Activated CD4-positive, alpha-beta memory T cell treated with anti-CD3 and anti-CD28 coated beads, Interleukin-2, amount 10 ng/mL, durations not matched to agents 7 days and 5 days (primary cell): ENCODE measurements at regions not wholly inside any gene's neighbourhood (a gene's known extent, or its start where the extent isn't known, plus 50 kb on each side); places are given as distances from the start of the nearest gene placed in this dataset.

Experiments used
- CTCF ChIA-PET: fragments of 350-600 bp; sonication (Branson Sonifier 250); formaldehyde crosslinking; loops from one replicate; lab custom pipeline; 2021; ENCODE audit warnings: antibody characterized with exemption, inconsistent platforms; lab: Charles Lee
- POLR2A ChIA-PET: fragments of 350-600 bp; sonication (Branson Sonifier 250); formaldehyde crosslinking; loops from one replicate; lab custom pipeline; 2021; ENCODE audit warnings: antibody characterized with exemption; lab: Charles Lee
- DNase-seq: peaks from one replicate; pipeline ENCODE4 v3.0.0-alpha.2; 2020
- H3K27ac Mint-ChIP-seq: one replicate; pipeline ENCODE4 v1.8.0; 2021; ENCODE audit warnings: mild to moderate bottlenecking, mixed read lengths
- H3K27me3 Mint-ChIP-seq: one replicate; pipeline ENCODE4 v1.8.0; 2021; ENCODE audit warnings: mixed read lengths
- H3K36me3 Mint-ChIP-seq: one replicate; pipeline ENCODE4 v1.8.0; 2021; ENCODE audit warnings: low read depth, mixed read lengths
- H3K4me1 Mint-ChIP-seq: one replicate; pipeline ENCODE4 v1.8.0; 2021; ENCODE audit warnings: mixed read lengths
- H3K4me3 Mint-ChIP-seq: one replicate; pipeline ENCODE4 v1.8.0; 2021; ENCODE audit warnings: mild to moderate bottlenecking, mixed read lengths
- H3K9me3 Mint-ChIP-seq: one replicate; pipeline ENCODE4 v1.8.0; 2021; ENCODE audit warnings: mixed read lengths

- Mint-ChIP-seq H3K27me3 (no peaks in the 10 kb centered on the region), H3K36me3 (no peaks in the 10 kb centered on the region), H3K4me1 (no peaks in the 10 kb centered on the region), H3K9me3 (peaks cover 2% of the 10 kb centered on the region), H3K4me3 (no peak overlapping the region), H3K27ac (no peak overlapping the region)
- ChIA-PET CTCF (no interaction called here), POLR2A (no interaction called here)
- no peak for DNase-seq
Measured at GRCh38 chrX:98398542-98398941, 1514.8 kb downstream of the RPA4 start.

GRCh38 chrX:98405376-98405775, 1521.7 kb downstream of the RPA4 start:
- Mint-ChIP-seq H3K36me3 (no peaks in the 10 kb centered on the region), H3K9me3 (peaks cover 2% of the 10 kb centered on the region), H3K4me3 (no peak overlapping the region), H3K27ac (no peak overlapping the region), H3K4me1 (no peaks in the 10 kb centered on the region), H3K27me3 (no peaks in the 10 kb centered on the region)
- no peak for DNase-seq
- ChIA-PET CTCF (no interaction called here), POLR2A (no interaction called here)

GRCh38 chrX:98407584-98407983, 1523.9 kb downstream of the RPA4 start:
- ChIA-PET POLR2A (no interaction called here), CTCF (no interaction called here)
- no peaks in the 10 kb centered on the region for H3K4me1 Mint-ChIP-seq
- no peaks in the 10 kb centered on the region for H3K36me3 Mint-ChIP-seq
- H3K27ac Mint-ChIP-seq: no peak overlapping the region
- no peak for DNase-seq
- H3K4me3 Mint-ChIP-seq: no peak overlapping the region
- no peaks in the 10 kb centered on the region for H3K27me3 Mint-ChIP-seq
- H3K9me3 Mint-ChIP-seq: peaks cover 2% of the 10 kb centered on the region

- no peaks in the 10 kb centered on the region for H3K27me3 Mint-ChIP-seq
- POLR2A ChIA-PET: no interaction called here
- H3K4me1 Mint-ChIP-seq: no peaks in the 10 kb centered on the region
- H3K4me3 Mint-ChIP-seq: no peak overlapping the region
- no peak for DNase-seq
- no peaks in the 10 kb centered on the region for H3K36me3 Mint-ChIP-seq
- no peak overlapping the region for H3K27ac Mint-ChIP-seq
- CTCF ChIA-PET: no interaction called here
- no peaks in the 10 kb centered on the region for H3K9me3 Mint-ChIP-seq
Measured at GRCh38 chrX:98409867-98410266, 1526.2 kb downstream of the RPA4 start.

- ChIA-PET POLR2A (no interaction called here), CTCF (no interaction called here)
- no peak overlapping the region for H3K4me3 Mint-ChIP-seq
- no peak overlapping the region for H3K27ac Mint-ChIP-seq
- H3K27me3 Mint-ChIP-seq: no peaks in the 10 kb centered on the region
- no peaks in the 10 kb centered on the region for H3K4me1 Mint-ChIP-seq
- no peak for DNase-seq
- no peaks in the 10 kb centered on the region for H3K9me3 Mint-ChIP-seq
- no peaks in the 10 kb centered on the region for H3K36me3 Mint-ChIP-seq
Measured at GRCh38 chrX:98412058-98412457, 1528.3 kb downstream of the RPA4 start.

DNA sequence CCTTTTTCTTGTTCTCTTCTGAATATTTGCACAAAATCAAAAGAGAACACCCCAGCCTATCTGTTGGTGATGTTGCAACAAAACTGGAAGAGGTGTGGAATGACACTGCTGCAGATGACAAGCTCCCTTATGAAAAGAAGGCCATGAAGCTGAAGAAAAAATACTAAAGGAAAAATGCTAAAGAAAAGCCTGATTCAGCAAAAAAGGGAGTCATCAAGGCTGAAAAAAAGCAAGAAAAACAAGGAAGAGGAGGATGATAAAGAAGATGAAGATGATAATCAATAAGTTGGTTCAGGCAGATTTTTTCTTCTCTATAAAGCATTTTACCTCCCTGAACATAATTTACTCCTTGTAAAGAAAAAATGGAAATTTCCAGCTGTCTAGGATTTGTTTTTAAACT, 1538.8 kb downstream of the RPA4 start:
- no peaks in the 10 kb centered on the region for H3K27me3 Mint-ChIP-seq
- POLR2A ChIA-PET: no interaction called here
- CTCF ChIA-PET: no interaction called here

GRCh38 chrX:98432413-98432812, 1548.7 kb downstream of the RPA4 start:
- H3K36me3 Mint-ChIP-seq: no peaks in the 10 kb centered on the region
- H3K9me3 Mint-ChIP-seq: no peaks in the 10 kb centered on the region
- H3K27ac Mint-ChIP-seq: no peak overlapping the region
- no peaks in the 10 kb centered on the region for H3K4me1 Mint-ChIP-seq
- ChIA-PET POLR2A (no interaction called here), CTCF (no interaction called here)
- H3K4me3 Mint-ChIP-seq: no peak overlapping the region
- H3K27me3 Mint-ChIP-seq: no peaks in the 10 kb centered on the region
- no peak for DNase-seq

More for the DNA sequence above, 1538.8 kb downstream of the RPA4 start:
- no peak overlapping the region for H3K27ac Mint-ChIP-seq
- no peak overlapping the region for H3K4me3 Mint-ChIP-seq
- no peaks in the 10 kb centered on the region for H3K4me1 Mint-ChIP-seq
- no peaks in the 10 kb centered on the region for H3K36me3 Mint-ChIP-seq
- no peaks in the 10 kb centered on the region for H3K9me3 Mint-ChIP-seq
- no peak for DNase-seq

DNA sequence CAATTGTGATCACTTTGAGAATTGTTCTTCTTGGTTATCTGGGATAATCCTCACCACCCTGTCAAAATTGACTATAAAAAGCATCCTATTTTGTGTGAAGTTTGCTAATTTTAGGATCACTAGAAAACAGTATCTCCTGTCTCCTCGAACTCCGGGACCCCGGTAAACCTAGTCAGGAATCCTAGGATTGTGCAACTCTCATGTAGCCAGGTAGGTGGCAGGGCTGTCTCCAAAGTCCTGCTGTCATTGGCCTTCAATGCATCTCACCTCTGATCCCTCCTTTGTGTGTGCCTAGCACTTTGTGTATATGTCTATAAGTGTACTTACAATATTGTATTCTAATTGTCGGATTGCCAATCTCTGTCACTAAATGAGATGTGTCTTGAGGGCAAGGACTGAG, 1564.8 kb downstream of the RPA4 start:
- no peak for DNase-seq
- no peak overlapping the region for H3K4me3 Mint-ChIP-seq
- no peaks in the 10 kb centered on the region for H3K36me3 Mint-ChIP-seq
- ChIA-PET CTCF (no interaction called here), POLR2A (no interaction called here)
- H3K27ac Mint-ChIP-seq: no peak overlapping the region
- H3K9me3 Mint-ChIP-seq: peaks cover 2% of the 10 kb centered on the region
- no peaks in the 10 kb centered on the region for H3K4me1 Mint-ChIP-seq
- no peaks in the 10 kb centered on the region for H3K27me3 Mint-ChIP-seq

GRCh38 chrX:98452456-98452855, 1568.7 kb downstream of the RPA4 start:
- Mint-ChIP-seq H3K36me3 (no peaks in the 10 kb centered on the region), H3K4me3 (no peak overlapping the region), H3K4me1 (no peaks in the 10 kb centered on the region), H3K27ac (no peak overlapping the region), H3K27me3 (no peaks in the 10 kb centered on the region), H3K9me3 (peaks cover 2% of the 10 kb centered on the region)
- no peak for DNase-seq
- CTCF ChIA-PET: no interaction called here
- POLR2A ChIA-PET: no interaction called here

DNA sequence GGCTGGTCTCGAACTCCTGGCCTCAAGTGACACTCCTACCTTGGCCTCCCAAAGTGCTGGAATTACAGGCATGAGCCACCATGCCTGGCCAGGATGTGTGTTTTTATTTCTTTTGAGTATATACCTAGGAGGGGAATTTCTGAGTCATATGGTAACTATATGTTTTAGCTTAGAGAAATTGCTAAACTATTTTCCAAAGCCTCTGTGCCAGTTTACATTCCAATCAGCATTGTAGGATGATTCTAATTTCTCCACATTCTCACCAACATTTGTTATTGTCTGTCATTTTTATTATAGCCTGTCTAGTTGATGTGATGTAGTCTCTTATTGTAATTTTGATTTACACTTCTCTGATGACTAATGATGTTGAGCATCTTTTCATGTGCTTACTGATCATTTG, 1576.0 kb downstream of the RPA4 start:
- POLR2A ChIA-PET: interaction anchor here (0.5 kb wide), 1 partner anchor 45 kb away, joined by 3 read pairs; no protein-coding TSS in a partner anchor
- Mint-ChIP-seq H3K4me1 (no peaks in the 10 kb centered on the region), H3K9me3 (no peaks in the 10 kb centered on the region), H3K27me3 (no peaks in the 10 kb centered on the region), H3K36me3 (no peaks in the 10 kb centered on the region), H3K4me3 (no peak overlapping the region), H3K27ac (no peak overlapping the region)
- CTCF ChIA-PET: no interaction called here
- DNase-seq: no peak

GRCh38 chrX:98480606-98481005, 1596.9 kb downstream of the RPA4 start:
- Mint-ChIP-seq H3K9me3 (no peaks in the 10 kb centered on the region), H3K4me3 (no peak overlapping the region), H3K4me1 (no peaks in the 10 kb centered on the region), H3K27ac (no peak overlapping the region), H3K36me3 (no peaks in the 10 kb centered on the region), H3K27me3 (no peaks in the 10 kb centered on the region)
- DNase-seq: no peak
- ChIA-PET POLR2A (no interaction called here), CTCF (no interaction called here)

GRCh38 chrX:98481636-98482035, 1597.9 kb downstream of the RPA4 start:
- ChIA-PET POLR2A (no interaction called here), CTCF (no interaction called here)
- H3K27ac Mint-ChIP-seq: no peak overlapping the region
- no peaks in the 10 kb centered on the region for H3K9me3 Mint-ChIP-seq
- no peaks in the 10 kb centered on the region for H3K27me3 Mint-ChIP-seq
- H3K36me3 Mint-ChIP-seq: no peaks in the 10 kb centered on the region
- DNase-seq: no peak
- H3K4me3 Mint-ChIP-seq: no peak overlapping the region
- H3K4me1 Mint-ChIP-seq: no peaks in the 10 kb centered on the region

DNA sequence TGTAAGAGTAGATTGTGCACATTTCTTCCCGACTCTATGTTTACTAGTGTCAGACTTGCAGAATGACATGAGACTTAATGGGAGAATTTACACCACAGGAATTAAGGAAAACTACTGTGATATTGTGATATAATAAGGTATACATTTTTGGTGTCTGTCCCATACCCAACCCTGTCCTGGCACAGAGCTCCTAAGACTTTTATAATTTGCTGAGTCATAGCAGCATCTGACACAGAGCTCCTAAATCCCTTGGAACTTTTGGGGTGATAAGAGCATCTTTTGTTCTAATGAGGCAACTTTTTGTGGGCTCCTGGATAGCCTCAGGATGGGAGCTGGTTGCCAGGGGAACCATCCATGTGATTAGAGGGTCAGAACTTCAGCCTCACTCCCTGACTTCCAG, 1607.0 kb downstream of the RPA4 start:
- CTCF ChIA-PET: no interaction called here

DNA sequence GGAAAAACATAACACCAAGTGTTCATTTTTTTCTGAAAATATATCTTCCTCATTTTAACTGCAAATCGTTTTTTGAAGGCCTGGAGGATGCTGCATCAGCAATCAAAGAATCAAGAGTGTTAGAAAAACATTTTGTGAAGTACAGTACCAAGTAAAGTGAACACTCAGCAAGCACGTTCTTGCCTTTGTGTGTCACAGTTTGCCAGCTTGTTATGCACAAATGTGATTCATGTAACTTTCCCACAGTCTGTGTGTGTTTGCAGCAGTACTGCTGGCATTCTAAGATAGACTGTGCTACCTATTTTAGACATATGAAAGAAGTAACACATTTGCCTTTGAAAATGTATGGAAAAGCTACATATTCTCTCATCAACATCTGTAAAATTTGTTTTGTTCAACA, 1617.7 kb downstream of the RPA4 start:
- Mint-ChIP-seq H3K36me3 (no peaks in the 10 kb centered on the region), H3K27ac (no peak overlapping the region), H3K27me3 (no peaks in the 10 kb centered on the region), H3K9me3 (no peaks in the 10 kb centered on the region), H3K4me1 (no peaks in the 10 kb centered on the region), H3K4me3 (no peak overlapping the region)
- no peak for DNase-seq
- ChIA-PET POLR2A (no interaction called here), CTCF (no interaction called here)

More for the DNA sequence above, 1607.0 kb downstream of the RPA4 start:
- no peak overlapping the region for H3K27ac Mint-ChIP-seq
- H3K4me3 Mint-ChIP-seq: no peak overlapping the region
- H3K4me1 Mint-ChIP-seq: no peaks in the 10 kb centered on the region
- no peaks in the 10 kb centered on the region for H3K9me3 Mint-ChIP-seq
- POLR2A ChIA-PET: no interaction called here
- H3K36me3 Mint-ChIP-seq: no peaks in the 10 kb centered on the region
- DNase-seq: no peak
- H3K27me3 Mint-ChIP-seq: no peaks in the 10 kb centered on the region

DNA sequence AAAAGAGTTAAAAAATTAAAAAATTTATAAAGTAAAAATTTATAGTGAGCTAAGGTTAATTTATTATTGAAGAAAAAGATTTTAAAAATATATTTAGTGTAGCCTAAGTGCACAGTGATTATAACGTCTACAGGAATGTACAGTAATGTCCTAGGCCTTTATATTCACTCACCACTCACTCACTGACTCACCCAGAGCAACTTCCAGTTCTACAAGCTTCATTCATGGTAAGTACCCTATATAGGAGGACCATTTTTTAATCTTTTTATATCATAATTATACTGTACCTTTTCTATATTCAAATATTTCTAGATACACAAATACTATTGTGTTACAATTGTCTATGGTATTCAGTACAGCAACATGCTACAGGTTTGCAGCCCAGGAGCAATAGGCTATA, 1623.2 kb downstream of the RPA4 start:
- Mint-ChIP-seq H3K4me1 (no peaks in the 10 kb centered on the region), H3K27me3 (no peaks in the 10 kb centered on the region), H3K27ac (no peak overlapping the region), H3K4me3 (no peak overlapping the region), H3K36me3 (no peaks in the 10 kb centered on the region), H3K9me3 (no peaks in the 10 kb centered on the region)
- DNase-seq: no peak
- ChIA-PET CTCF (no interaction called here), POLR2A (no interaction called here)
